K562 (cell line): ENCODE measurements at regions not wholly inside any gene's neighbourhood (a gene's known extent, or its start where the extent isn't known, plus 50 kb on each side); places are given as distances from the start of the nearest gene placed in this dataset.

Experiments
- BHLHE40 ChIP-seq: IDR thresholded peaks from 2 replicates; pipeline ENCODE4 v1.6.1; 2011; ENCODE audit warnings: low read length, improper control_type of control experiment
- FOXA1 ChIP-seq: fragments of 450-650 bp; IDR thresholded peaks from 2 replicates; pipeline ENCODE4 v1.6.1; 2016; ENCODE audit warnings: mild to moderate bottlenecking, borderline replicate concordance
- KAT2B ChIP-seq: IDR thresholded peaks from one replicate; pipeline ENCODE4 v1.6.1; 2012; ENCODE audit warnings: low read depth, mild to moderate bottlenecking, control low read depth, inconsistent platforms, low read length, moderate library complexity
- SP2 ChIP-seq: IDR thresholded peaks from 2 replicates; pipeline ENCODE4 v1.6.1; 2011; ENCODE audit warnings: mild to moderate bottlenecking, low read depth, low read length, moderate library complexity; ENCODE audit not compliant: poor library complexity, severe bottlenecking; ENCODE audit errors: extremely low read depth
- TF ChIP-seq, protein P1 (sequence below): fragments of 250-450 bp; sonication (Bioruptor Pico); IDR thresholded peaks from 2 replicates; pipeline ENCODE4 v1.9.0; 2021; ENCODE audit warnings: mild to moderate bottlenecking, inconsistent platforms
- TF ChIP-seq, protein P2 (sequence below): IDR thresholded peaks from 2 replicates; pipeline ENCODE4 v1.6.1; 2011; ENCODE audit warnings: borderline replicate concordance, low read depth, mild to moderate bottlenecking, moderate library complexity, low read length; ENCODE audit not compliant: insufficient read depth, poor library complexity, severe bottlenecking

DNA sequence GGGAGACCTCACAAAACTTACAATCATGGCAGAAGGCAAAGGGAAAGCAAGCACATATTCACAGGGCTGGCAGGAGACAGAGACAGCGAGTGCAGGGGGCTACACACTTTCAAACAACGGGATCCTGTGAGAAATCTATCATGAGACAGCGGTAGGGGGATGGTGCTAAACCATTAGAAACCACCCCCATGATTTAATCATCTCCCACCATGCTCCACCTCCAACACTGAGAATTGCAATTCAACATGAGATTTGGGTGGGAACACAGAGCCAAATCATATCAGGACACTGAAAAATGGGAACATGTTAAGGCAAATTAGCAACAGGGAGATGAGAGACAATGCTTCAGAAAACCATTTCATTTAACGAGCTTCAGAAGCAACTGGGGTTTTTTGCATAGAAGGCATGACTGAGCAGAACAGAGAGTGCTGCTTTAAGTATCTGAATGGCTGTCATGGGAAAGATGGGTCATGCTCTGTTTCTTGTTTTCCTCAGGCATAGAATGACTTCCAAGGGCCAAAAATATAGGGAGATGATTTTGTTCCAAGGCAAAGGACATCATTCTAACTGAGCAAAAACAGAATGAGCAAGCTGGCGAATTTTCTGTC lies 100.8 kb upstream of the MAP2 start (continued):
- TF ChIP-seq, protein P1, sequence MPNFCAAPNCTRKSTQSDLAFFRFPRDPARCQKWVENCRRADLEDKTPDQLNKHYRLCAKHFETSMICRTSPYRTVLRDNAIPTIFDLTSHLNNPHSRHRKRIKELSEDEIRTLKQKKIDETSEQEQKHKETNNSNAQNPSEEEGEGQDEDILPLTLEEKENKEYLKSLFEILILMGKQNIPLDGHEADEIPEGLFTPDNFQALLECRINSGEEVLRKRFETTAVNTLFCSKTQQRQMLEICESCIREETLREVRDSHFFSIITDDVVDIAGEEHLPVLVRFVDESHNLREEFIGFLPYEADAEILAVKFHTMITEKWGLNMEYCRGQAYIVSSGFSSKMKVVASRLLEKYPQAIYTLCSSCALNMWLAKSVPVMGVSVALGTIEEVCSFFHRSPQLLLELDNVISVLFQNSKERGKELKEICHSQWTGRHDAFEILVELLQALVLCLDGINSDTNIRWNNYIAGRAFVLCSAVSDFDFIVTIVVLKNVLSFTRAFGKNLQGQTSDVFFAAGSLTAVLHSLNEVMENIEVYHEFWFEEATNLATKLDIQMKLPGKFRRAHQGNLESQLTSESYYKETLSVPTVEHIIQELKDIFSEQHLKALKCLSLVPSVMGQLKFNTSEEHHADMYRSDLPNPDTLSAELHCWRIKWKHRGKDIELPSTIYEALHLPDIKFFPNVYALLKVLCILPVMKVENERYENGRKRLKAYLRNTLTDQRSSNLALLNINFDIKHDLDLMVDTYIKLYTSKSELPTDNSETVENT (CRISPR knock-in tag): no peak
- TF ChIP-seq BHLHE40 (no peak), SP2 (no peak), FOXA1 (no peak), KAT2B (no peak)
- TF ChIP-seq, protein P2, sequence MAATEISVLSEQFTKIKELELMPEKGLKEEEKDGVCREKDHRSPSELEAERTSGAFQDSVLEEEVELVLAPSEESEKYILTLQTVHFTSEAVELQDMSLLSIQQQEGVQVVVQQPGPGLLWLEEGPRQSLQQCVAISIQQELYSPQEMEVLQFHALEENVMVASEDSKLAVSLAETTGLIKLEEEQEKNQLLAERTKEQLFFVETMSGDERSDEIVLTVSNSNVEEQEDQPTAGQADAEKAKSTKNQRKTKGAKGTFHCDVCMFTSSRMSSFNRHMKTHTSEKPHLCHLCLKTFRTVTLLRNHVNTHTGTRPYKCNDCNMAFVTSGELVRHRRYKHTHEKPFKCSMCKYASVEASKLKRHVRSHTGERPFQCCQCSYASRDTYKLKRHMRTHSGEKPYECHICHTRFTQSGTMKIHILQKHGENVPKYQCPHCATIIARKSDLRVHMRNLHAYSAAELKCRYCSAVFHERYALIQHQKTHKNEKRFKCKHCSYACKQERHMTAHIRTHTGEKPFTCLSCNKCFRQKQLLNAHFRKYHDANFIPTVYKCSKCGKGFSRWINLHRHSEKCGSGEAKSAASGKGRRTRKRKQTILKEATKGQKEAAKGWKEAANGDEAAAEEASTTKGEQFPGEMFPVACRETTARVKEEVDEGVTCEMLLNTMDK: no peak
